ENCODE measurements at regions not wholly inside any gene's neighbourhood (a gene's known extent, or its start where the extent isn't known, plus 50 kb on each side); places are given as distances from the start of the nearest gene placed in this dataset.
"Not testable (repeated sequence)": the region's sequence is repeated elsewhere in the genome, so short reads cannot be mapped to it uniquely, and the experiment has no call there.

- H3K79me2 ChIP-seq (replicated peaks; ENCODE audit: insufficient read depth, low read length), result no peaks in the 10 kb centered on the region
Observed at GRCh38 chr17:20735796-20736195, 156.3 kb downstream of the CDRT15L2 start.

GRCh38 chr17:20737636-20738035, 158.1 kb downstream of the CDRT15L2 start:
- not testable (repeated sequence) for H3K27me3 ChIP-seq (ENCODE audit: insufficient read depth, low read depth, low read length); H3K36me3 ChIP-seq (ENCODE audit: insufficient read depth, low read length)

More at GRCh38 chr17:20735796-20736195, 156.3 kb downstream of the CDRT15L2 start:
- Histone ChIP-seq H3K9me3 (ENCODE audit: low read length) (no peaks in the 10 kb centered on the region), H3K27me3 (ENCODE audit: insufficient read depth, low read depth, low read length) (no peaks in the 10 kb centered on the region), H3K4me3 (ENCODE audit: low read length) (no peak overlapping the region), H2AFZ (ENCODE audit: low read depth, low read length) (no peak overlapping the region), H3K4me2 (ENCODE audit: low read length) (no peak overlapping the region), H3K36me3 (ENCODE audit: insufficient read depth, low read length) (no peaks in the 10 kb centered on the region), H3F3A (ENCODE audit: insufficient read depth, low read length, poor library complexity, severe bottlenecking) (no peaks in the 10 kb centered on the region), H3K27ac (ENCODE audit: low read length) (no peak overlapping the region), H3K9ac (ENCODE audit: low read length) (no peak overlapping the region), H4K20me1 (ENCODE audit: insufficient read depth) (no peaks in the 10 kb centered on the region), H3K9me2 (ENCODE audit: insufficient read depth, low read length) (no peaks in the 10 kb centered on the region)
- TF ChIP-seq TAF1 (IDR thresholded peaks at IDR 0.05; ENCODE audit: low read depth), result no peak
- no peak for TF ChIP-seq EZH2 (IDR thresholded peaks at IDR 0.05; ENCODE audit: borderline replicate concordance, insufficient read depth, low read length, poor library complexity, severe bottlenecking)
- no peak for TF ChIP-seq RAD21 (conservative IDR thresholded peaks at IDR 0.05)
- no peak for TF ChIP-seq POLR2AphosphoS5 (IDR thresholded peaks at IDR 0.05)
- TF ChIP-seq, protein P1, sequence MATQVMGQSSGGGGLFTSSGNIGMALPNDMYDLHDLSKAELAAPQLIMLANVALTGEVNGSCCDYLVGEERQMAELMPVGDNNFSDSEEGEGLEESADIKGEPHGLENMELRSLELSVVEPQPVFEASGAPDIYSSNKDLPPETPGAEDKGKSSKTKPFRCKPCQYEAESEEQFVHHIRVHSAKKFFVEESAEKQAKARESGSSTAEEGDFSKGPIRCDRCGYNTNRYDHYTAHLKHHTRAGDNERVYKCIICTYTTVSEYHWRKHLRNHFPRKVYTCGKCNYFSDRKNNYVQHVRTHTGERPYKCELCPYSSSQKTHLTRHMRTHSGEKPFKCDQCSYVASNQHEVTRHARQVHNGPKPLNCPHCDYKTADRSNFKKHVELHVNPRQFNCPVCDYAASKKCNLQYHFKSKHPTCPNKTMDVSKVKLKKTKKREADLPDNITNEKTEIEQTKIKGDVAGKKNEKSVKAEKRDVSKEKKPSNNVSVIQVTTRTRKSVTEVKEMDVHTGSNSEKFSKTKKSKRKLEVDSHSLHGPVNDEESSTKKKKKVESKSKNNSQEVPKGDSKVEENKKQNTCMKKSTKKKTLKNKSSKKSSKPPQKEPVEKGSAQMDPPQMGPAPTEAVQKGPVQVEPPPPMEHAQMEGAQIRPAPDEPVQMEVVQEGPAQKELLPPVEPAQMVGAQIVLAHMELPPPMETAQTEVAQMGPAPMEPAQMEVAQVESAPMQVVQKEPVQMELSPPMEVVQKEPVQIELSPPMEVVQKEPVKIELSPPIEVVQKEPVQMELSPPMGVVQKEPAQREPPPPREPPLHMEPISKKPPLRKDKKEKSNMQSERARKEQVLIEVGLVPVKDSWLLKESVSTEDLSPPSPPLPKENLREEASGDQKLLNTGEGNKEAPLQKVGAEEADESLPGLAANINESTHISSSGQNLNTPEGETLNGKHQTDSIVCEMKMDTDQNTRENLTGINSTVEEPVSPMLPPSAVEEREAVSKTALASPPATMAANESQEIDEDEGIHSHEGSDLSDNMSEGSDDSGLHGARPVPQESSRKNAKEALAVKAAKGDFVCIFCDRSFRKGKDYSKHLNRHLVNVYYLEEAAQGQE (IDR thresholded peaks at IDR 0.05; ENCODE audit: borderline replicate concordance), result no peak
- no peak for TF ChIP-seq EP300 (conservative IDR thresholded peaks at IDR 0.05; ENCODE audit: poor library complexity, severe bottlenecking)
- no peak for TF ChIP-seq SMC3 (conservative IDR thresholded peaks at IDR 0.05; ENCODE audit: poor library complexity)
- no peak for TF ChIP-seq MXI1 (conservative IDR thresholded peaks at IDR 0.05; ENCODE audit: poor library complexity, severe bottlenecking)
- no peak for TF ChIP-seq CTCF (IDR thresholded peaks at IDR 0.05; ENCODE audit: poor library complexity, severe bottlenecking)

DNA sequence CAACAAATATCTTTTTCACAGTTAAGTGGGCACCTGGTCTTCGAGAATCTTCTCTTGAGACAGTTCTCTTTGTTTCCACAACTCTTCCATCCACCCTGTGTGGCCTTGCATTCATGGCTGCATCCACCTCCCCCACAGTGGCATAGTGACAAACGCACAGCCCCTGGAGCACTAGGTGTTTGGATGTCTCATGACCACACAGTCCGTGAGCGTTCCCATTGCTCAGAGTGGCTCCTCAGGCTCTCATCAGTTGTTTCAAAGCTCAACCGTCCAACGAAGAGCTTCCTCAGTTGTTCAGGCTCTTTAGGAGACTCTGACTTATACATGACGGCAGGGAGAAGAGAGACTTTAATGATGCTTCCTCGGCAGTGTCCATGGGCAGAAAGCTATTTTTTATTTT, 191.6 kb downstream of the CDRT15L2 start:
- Histone ChIP-seq H4K20me1 (ENCODE audit: insufficient read depth) (no peaks in the 10 kb centered on the region), H3K9ac (ENCODE audit: low read length) (no peak overlapping the region), H3K4me2 (ENCODE audit: low read length) (no peak overlapping the region), H3K9me3 (ENCODE audit: low read length) (no peaks in the 10 kb centered on the region), H3K4me3 (ENCODE audit: low read length) (no peak overlapping the region), H3K27me3 (ENCODE audit: insufficient read depth, low read depth, low read length) (no peaks in the 10 kb centered on the region), H3K79me2 (replicated peaks; ENCODE audit: insufficient read depth, low read length) (no peaks in the 10 kb centered on the region), H2AFZ (ENCODE audit: low read depth, low read length) (no peak overlapping the region), H3K36me3 (ENCODE audit: insufficient read depth, low read length) (no peaks in the 10 kb centered on the region), H3F3A (ENCODE audit: insufficient read depth, low read length, poor library complexity, severe bottlenecking) (no peaks in the 10 kb centered on the region), H3K9me2 (ENCODE audit: insufficient read depth, low read length) (no peaks in the 10 kb centered on the region), H3K27ac (ENCODE audit: low read length) (no peak overlapping the region)
- TF ChIP-seq EP300 (conservative IDR thresholded peaks at IDR 0.05; ENCODE audit: poor library complexity, severe bottlenecking) (no peak), SMC3 (conservative IDR thresholded peaks at IDR 0.05; ENCODE audit: poor library complexity) (no peak), RAD21 (conservative IDR thresholded peaks at IDR 0.05) (no peak), POLR2AphosphoS5 (IDR thresholded peaks at IDR 0.05) (no peak)

More at GRCh38 chr17:20737636-20738035, 158.1 kb downstream of the CDRT15L2 start:
- not testable (repeated sequence) for H3K79me2 ChIP-seq (replicated peaks; ENCODE audit: insufficient read depth, low read length); H2AFZ ChIP-seq (ENCODE audit: low read depth, low read length); H3K9me3 ChIP-seq (ENCODE audit: low read length); H4K20me1 ChIP-seq (ENCODE audit: insufficient read depth); H3K9ac ChIP-seq (ENCODE audit: low read length); H3K27ac ChIP-seq (ENCODE audit: low read length); H3K4me2 ChIP-seq (ENCODE audit: low read length); H3F3A ChIP-seq (ENCODE audit: insufficient read depth, low read length, poor library complexity, severe bottlenecking); H3K9me2 ChIP-seq (ENCODE audit: insufficient read depth, low read length); H3K4me3 ChIP-seq (ENCODE audit: low read length)

All from neural cell (in vitro differentiated cells).